PC-3 (cell line): ENCODE measurements at regions not wholly inside any gene's neighbourhood (a gene's known extent, or its start where the extent isn't known, plus 50 kb on each side); places are given as distances from the start of the nearest gene placed in this dataset.

Experiments used
- ATAC-seq: fragments of 200-7000 bp; cut with Tn5 transposase; 2 replicates; pipeline ENCODE4 v1.9.1; 2020; ENCODE audit warnings: mild to moderate bottlenecking, moderate library complexity
- BruUV-seq: library from RNA; stranded (reverse); fragments of 400-500 nt; replicated peaks from 2 replicates; lab custom pipeline; 2021; lab: Mats Ljungman, UMichigan
- CTCF ChIA-PET: fragments of 300-600 bp; sonication (Branson Sonifier 250); formaldehyde crosslinking; loops from one replicate; lab custom pipeline; 2022; ENCODE audit warnings: antibody characterized with exemption; lab: Charles Lee
- POLR2A ChIA-PET: fragments of 300-600 bp; sonication (Branson Sonifier 250); formaldehyde crosslinking; loops from one replicate; lab custom pipeline; 2022; ENCODE audit warnings: antibody characterized with exemption; ENCODE audit not compliant: unreplicated experiment; lab: Charles Lee
- DNase-seq: peaks from one replicate; pipeline ENCODE4 v3.0.0-alpha.2; 2015
- H2AFZ ChIP-seq: fragments of 300-600 bp; sonication (generic); 2 replicates; pipeline ENCODE4 v1.6.0; 2016; ENCODE audit warnings: antibody characterized with exemption, low read length
- H3F3A ChIP-seq: fragments of 300-600 bp; sonication (generic); one replicate; pipeline ENCODE4 v1.6.0; 2017; ENCODE audit warnings: antibody characterized with exemption, low read length, control low read depth, mild to moderate bottlenecking; ENCODE audit not compliant: unreplicated experiment
- H3K27ac ChIP-seq: fragments of 300-600 bp; sonication (generic); 2 replicates; pipeline ENCODE4 v1.5.1; 2016; ENCODE audit warnings: mild to moderate bottlenecking, low read length
- H3K27me3 ChIP-seq: fragments of 300-600 bp; sonication (generic); 2 replicates; pipeline ENCODE4 v1.6.1; 2016; ENCODE audit warnings: low read length, mixed read lengths
- H3K36me3 ChIP-seq: fragments of 300-600 bp; sonication (generic); 2 replicates; pipeline ENCODE4 v1.6.1; 2016; ENCODE audit warnings: low read depth, mixed run types, low read length, mixed read lengths
- H3K4me1 ChIP-seq: fragments of 300-600 bp; sonication (generic); 2 replicates; pipeline ENCODE4 v1.5.1; 2016; ENCODE audit warnings: low read length; ENCODE audit not compliant: insufficient read depth
- H3K4me2 ChIP-seq: fragments of 300-600 bp; sonication (generic); 2 replicates; pipeline ENCODE4 v1.6.0; 2016; ENCODE audit warnings: low read length
- H3K4me3 ChIP-seq: fragments of 300-600 bp; sonication (generic); 2 replicates; pipeline ENCODE4 v1.5.1; 2016; ENCODE audit warnings: mild to moderate bottlenecking, low read length, mixed read lengths
- H3K79me2 ChIP-seq: fragments of 300-600 bp; sonication (generic); 2 replicates; pipeline ENCODE4 v1.6.1; 2017; ENCODE audit warnings: low read length, mixed read lengths
- H3K9ac ChIP-seq: fragments of 300-600 bp; sonication (generic); 2 replicates; pipeline ENCODE4 v1.6.0; 2016; ENCODE audit warnings: mild to moderate bottlenecking, low read length
- H3K9me2 ChIP-seq: fragments of 300-600 bp; sonication (generic); replicated peaks from 2 replicates; pipeline ENCODE4 v1.6.1; 2016; ENCODE audit warnings: mixed run types, low read length, mixed read lengths
- H3K9me3 ChIP-seq: fragments of 300-600 bp; sonication (generic); 2 replicates; pipeline ENCODE4 v1.6.1; 2016; ENCODE audit warnings: low read length, mixed read lengths
- H4K20me1 ChIP-seq: fragments of 300-600 bp; sonication (generic); 2 replicates; pipeline ENCODE4 v1.6.1; 2016; ENCODE audit warnings: low read length, mixed read lengths
- EZH2 ChIP-seq: fragments of 300-600 bp; sonication (generic); IDR thresholded peaks from one replicate; pipeline ENCODE4 v1.6.1; 2017; ENCODE audit warnings: antibody characterized with exemption, mild to moderate bottlenecking, low read length; ENCODE audit not compliant: unreplicated experiment
- EZH2phosphoT487 ChIP-seq: fragments of 300-600 bp; sonication (generic); IDR thresholded peaks from 2 replicates; pipeline ENCODE4 v1.6.1; 2018; ENCODE audit warnings: mild to moderate bottlenecking, antibody characterized with exemption, low read length, borderline replicate concordance
- intact Hi-C: fragments of 100-400 bp; cut with micrococcal nuclease; formaldehyde crosslinking; loops from 2 replicates; pipeline ENCODE4 v1.9.0; 2023
- TF ChIP-seq, protein P1 (sequence below): fragments of 300-600 bp; sonication (generic); conservative IDR thresholded peaks from 2 replicates; pipeline ENCODE4 v1.5.1; 2017; ENCODE audit warnings: antibody characterized with exemption, low read depth, mild to moderate bottlenecking, low read length

DNA sequence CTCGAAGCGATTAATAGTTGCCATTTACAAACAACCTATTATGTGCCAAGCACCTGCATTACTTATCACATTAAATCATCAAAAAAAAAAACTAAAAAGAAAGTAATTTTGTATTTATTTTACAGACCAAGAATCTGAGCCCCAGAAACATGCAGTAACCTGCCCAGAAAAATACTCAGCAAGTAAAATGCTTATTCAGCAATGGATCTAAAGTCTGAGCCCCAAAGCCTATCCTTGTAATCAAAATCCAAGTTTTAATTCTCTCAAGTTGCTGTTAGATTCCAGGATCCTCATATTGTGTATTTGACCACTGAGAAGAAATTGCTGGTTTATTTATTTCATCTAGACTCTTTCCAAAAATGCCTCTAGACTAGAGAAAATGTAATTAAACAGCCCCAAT, 783.3 kb upstream of the API5 start:
- no peaks in the 10 kb centered on the region for H3K9me3 ChIP-seq
- intact Hi-C loops, result loop anchor here (10.0 kb wide), 1 partner anchor 1064 kb away; no protein-coding TSS in a partner anchor
- H2AFZ ChIP-seq, result no peak overlapping the region
- H3K9me2 ChIP-seq, result no peaks in the 10 kb centered on the region
- ATAC-seq (no peak), DNase-seq (no peak)
- no peak overlapping the region for H3K4me3 ChIP-seq
- H3K79me2 ChIP-seq, result no peaks in the 10 kb centered on the region
- H3K4me1 ChIP-seq, result no peaks in the 10 kb centered on the region
- CTCF ChIA-PET, result no interaction called here
- POLR2A ChIA-PET, result no interaction called here
- BruUV-seq, result no TSS peak
- no peak for TF ChIP-seq EZH2
- no peak overlapping the region for H3K9ac ChIP-seq
- H3F3A ChIP-seq, result no peaks in the 10 kb centered on the region
- no peaks in the 10 kb centered on the region for H4K20me1 ChIP-seq
- no peak overlapping the region for H3K4me2 ChIP-seq
- no peaks in the 10 kb centered on the region for H3K27me3 ChIP-seq
- no peaks in the 10 kb centered on the region for H3K36me3 ChIP-seq
- H3K27ac ChIP-seq, result no peak overlapping the region

DNA sequence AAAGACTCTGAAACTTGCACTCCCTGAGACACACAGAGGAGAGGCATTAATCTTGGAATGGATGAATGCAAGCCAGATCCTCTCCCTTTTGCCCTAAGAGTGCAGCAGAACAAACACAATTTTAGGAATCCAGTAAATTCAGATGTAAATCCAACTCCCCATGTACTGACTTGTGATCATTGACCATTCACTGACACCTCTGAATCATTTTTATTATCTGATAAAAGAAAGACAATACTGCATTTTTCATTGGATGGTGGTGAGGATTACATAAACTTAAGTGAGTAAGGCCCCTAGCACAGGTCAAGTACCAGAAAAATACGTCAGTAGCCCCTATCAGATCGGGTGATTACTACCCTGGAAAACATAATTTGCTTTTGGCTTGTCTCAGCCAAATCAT, 782.9 kb upstream of the API5 start:
- Histone ChIP-seq H3K4me2 (no peak overlapping the region), H3F3A (no peaks in the 10 kb centered on the region), H3K79me2 (no peaks in the 10 kb centered on the region), H3K36me3 (no peaks in the 10 kb centered on the region), H3K27me3 (no peaks in the 10 kb centered on the region), H3K27ac (no peak overlapping the region), H3K9ac (no peak overlapping the region), H3K9me3 (no peaks in the 10 kb centered on the region), H2AFZ (no peak overlapping the region), H3K9me2 (no peaks in the 10 kb centered on the region), H3K4me1 (no peaks in the 10 kb centered on the region), H3K4me3 (no peak overlapping the region), H4K20me1 (no peaks in the 10 kb centered on the region)
- DNase-seq (no peak), ATAC-seq (no peak)
- ChIA-PET CTCF (no interaction called here), POLR2A (no interaction called here)
- intact Hi-C loops, result loop anchor here (10.0 kb wide), 1 partner anchor 1064 kb away; no protein-coding TSS in a partner anchor
- no TSS peak for BruUV-seq
- no peak for TF ChIP-seq EZH2
- TF ChIP-seq EZH2phosphoT487, result no peak
- TF ChIP-seq, protein P1, sequence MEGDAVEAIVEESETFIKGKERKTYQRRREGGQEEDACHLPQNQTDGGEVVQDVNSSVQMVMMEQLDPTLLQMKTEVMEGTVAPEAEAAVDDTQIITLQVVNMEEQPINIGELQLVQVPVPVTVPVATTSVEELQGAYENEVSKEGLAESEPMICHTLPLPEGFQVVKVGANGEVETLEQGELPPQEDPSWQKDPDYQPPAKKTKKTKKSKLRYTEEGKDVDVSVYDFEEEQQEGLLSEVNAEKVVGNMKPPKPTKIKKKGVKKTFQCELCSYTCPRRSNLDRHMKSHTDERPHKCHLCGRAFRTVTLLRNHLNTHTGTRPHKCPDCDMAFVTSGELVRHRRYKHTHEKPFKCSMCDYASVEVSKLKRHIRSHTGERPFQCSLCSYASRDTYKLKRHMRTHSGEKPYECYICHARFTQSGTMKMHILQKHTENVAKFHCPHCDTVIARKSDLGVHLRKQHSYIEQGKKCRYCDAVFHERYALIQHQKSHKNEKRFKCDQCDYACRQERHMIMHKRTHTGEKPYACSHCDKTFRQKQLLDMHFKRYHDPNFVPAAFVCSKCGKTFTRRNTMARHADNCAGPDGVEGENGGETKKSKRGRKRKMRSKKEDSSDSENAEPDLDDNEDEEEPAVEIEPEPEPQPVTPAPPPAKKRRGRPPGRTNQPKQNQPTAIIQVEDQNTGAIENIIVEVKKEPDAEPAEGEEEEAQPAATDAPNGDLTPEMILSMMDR, result no peak

DNA sequence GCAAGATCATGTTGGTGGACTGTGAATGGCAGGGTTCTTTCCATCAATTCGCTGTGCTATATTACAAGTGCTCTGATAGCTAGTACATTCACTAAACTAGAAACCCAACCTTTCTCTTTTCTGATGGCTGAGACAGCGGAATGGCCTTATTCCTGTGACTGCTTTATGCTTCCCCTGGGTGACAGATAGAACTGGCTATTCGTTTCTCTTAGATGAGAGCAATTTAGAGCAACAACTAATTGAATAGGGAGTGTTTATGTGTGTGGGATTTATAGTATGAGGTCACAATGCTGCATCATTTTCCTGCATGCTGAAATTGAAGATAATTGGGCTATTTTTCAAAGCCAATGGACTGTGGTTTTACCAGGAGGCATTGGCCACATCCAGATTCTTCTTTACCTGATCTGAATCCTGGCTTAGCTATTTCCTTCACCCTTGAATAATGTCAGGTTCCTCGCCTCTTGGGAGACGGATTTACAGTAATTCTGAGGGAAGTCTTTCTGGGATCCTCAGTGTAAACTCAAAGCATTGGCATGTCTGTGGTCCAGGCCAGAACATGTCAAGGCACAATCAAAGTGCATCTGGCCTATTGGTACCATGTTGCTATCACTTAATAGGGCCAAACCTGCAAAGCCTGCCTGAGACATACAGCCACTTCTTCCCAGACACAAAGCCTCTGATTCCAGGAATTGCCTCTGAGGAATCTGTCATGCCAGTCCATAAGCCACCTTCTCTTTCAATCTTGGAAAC, 775.0 kb upstream of the API5 start:
- no peaks in the 10 kb centered on the region for H3K9me2 ChIP-seq
- no TSS peak for BruUV-seq
- ChIA-PET CTCF (no interaction called here), POLR2A (no interaction called here)
- intact Hi-C loops, result no loop called here
- no peak for DNase-seq
- no peak overlapping the region for H3K4me3 ChIP-seq
- H3K36me3 ChIP-seq, result no peaks in the 10 kb centered on the region
- no peak overlapping the region for H3K9ac ChIP-seq
- H2AFZ ChIP-seq, result no peak overlapping the region
- no peak overlapping the region for H3K27ac ChIP-seq
- no peaks in the 10 kb centered on the region for H3F3A ChIP-seq
- no peak for ATAC-seq
- H4K20me1 ChIP-seq, result no peaks in the 10 kb centered on the region
- H3K27me3 ChIP-seq, result no peaks in the 10 kb centered on the region
- H3K4me2 ChIP-seq, result no peak overlapping the region
- no peaks in the 10 kb centered on the region for H3K4me1 ChIP-seq
- TF ChIP-seq, protein P1, result no peak
- TF ChIP-seq EZH2phosphoT487 (no peak), EZH2 (no peak)
- H3K9me3 ChIP-seq, result no peaks in the 10 kb centered on the region
- H3K79me2 ChIP-seq, result no peaks in the 10 kb centered on the region
